PC-9 (cell line): ENCODE measurements at regions not wholly inside any gene's neighbourhood (a gene's known extent, or its start where the extent isn't known, plus 50 kb on each side); places are given as distances from the start of the nearest gene placed in this dataset.

ENCODE experiments used
- BruUV-seq: library from RNA; stranded (reverse); fragments of 400-500 nt; replicated peaks from 2 replicates; lab custom pipeline; 2021; lab: Mats Ljungman, UMichigan
- CTCF ChIA-PET: fragments of 300-600 bp; sonication (Branson Sonifier 250); formaldehyde crosslinking; loops from one replicate; lab custom pipeline; 2022; ENCODE audit warnings: antibody characterized with exemption; lab: Charles Lee
- POLR2A ChIA-PET: fragments of 300-600 bp; sonication (Branson Sonifier 250); formaldehyde crosslinking; loops from one replicate; lab custom pipeline; 2022; ENCODE audit warnings: antibody characterized with exemption; ENCODE audit not compliant: unreplicated experiment; lab: Charles Lee
- DNase-seq, 2 experiments: peaks; one replicate each; pipeline versions ENCODE4 v3.0.0 to v3.0.0-alpha.2; 2015 to 2022; ENCODE audit warnings: mixed read lengths in 1 of 2
- H2AFZ ChIP-seq: fragments of 200-600 bp; sonication (generic); 2 replicates; pipeline ENCODE4 v1.8.1; 2017; ENCODE audit warnings: antibody characterized with exemption
- H3F3A ChIP-seq: fragments of 200-600 bp; sonication (generic); 2 replicates; pipeline ENCODE4 v1.8.1; 2017; ENCODE audit warnings: antibody characterized with exemption, mild to moderate bottlenecking, low read depth; ENCODE audit not compliant: insufficient read depth
- H3K27ac ChIP-seq: fragments of 200-600 bp; sonication (generic); 2 replicates; pipeline ENCODE4 v1.6.1; 2016; ENCODE audit warnings: mixed run types
- H3K27me3 ChIP-seq: fragments of 200-600 bp; sonication (generic); 2 replicates; pipeline ENCODE4 v1.6.1; 2016; ENCODE audit warnings: low read depth, mixed run types; ENCODE audit not compliant: insufficient read depth
- H3K36me3 ChIP-seq: fragments of 200-600 bp; sonication (generic); 2 replicates; pipeline ENCODE4 v1.6.1; 2016; ENCODE audit warnings: low read depth, mixed run types
- H3K4me1 ChIP-seq: fragments of 200-600 bp; sonication (generic); replicated peaks from 2 replicates; pipeline ENCODE4 v1.6.1; 2016; ENCODE audit warnings: mixed run types; ENCODE audit not compliant: insufficient read depth
- H3K4me2 ChIP-seq: fragments of 200-600 bp; sonication (generic); 2 replicates; pipeline ENCODE4 v1.6.1; 2017; ENCODE audit warnings: mixed run types
- H3K4me3 ChIP-seq: fragments of 200-600 bp; sonication (generic); 2 replicates; pipeline ENCODE4 v1.6.1; 2016; ENCODE audit warnings: mixed run types
- H3K79me2 ChIP-seq: fragments of 200-600 bp; sonication (generic); 2 replicates; pipeline ENCODE4 v1.6.1; 2017; ENCODE audit warnings: low read depth, mixed run types
- H3K9me2 ChIP-seq: fragments of 200-600 bp; sonication (generic); 2 replicates; pipeline ENCODE4 v1.8.1; 2017; ENCODE audit warnings: mild to moderate bottlenecking; ENCODE audit not compliant: insufficient read depth
- H3K9me3 ChIP-seq: fragments of 200-600 bp; sonication (generic); 2 replicates; pipeline ENCODE4 v1.8.1; 2016; ENCODE audit warnings: low read depth; ENCODE audit not compliant: insufficient read depth
- H4K20me1 ChIP-seq: fragments of 200-600 bp; sonication (generic); 2 replicates; pipeline ENCODE4 v1.8.1; 2017; ENCODE audit not compliant: insufficient read depth
- CTCF ChIP-seq: fragments of 200-600 bp; sonication (generic); conservative IDR thresholded peaks from 2 replicates; pipeline ENCODE4 v1.6.1; 2017; ENCODE audit warnings: mixed run types, antibody characterized with exemption, mild to moderate bottlenecking, moderate library complexity
- EZH2 ChIP-seq: fragments of 200-600 bp; sonication (generic); IDR thresholded peaks from 2 replicates; pipeline ENCODE4 v1.8.0; 2017; ENCODE audit warnings: antibody characterized with exemption, low read depth
- intact Hi-C: fragments of 100-400 bp; cut with micrococcal nuclease; formaldehyde crosslinking; loops from one replicate; pipeline ENCODE4 v1.10.0; 2022; ENCODE audit not compliant: unreplicated experiment

- Histone ChIP-seq H3K4me1 (no peaks in the 10 kb centered on the region), H3K27ac (no peak overlapping the region), H3K9me2 (no peaks in the 10 kb centered on the region), H3K79me2 (no peaks in the 10 kb centered on the region), H3K4me2 (no peak overlapping the region), H3K4me3 (no peak overlapping the region), H3K27me3 (no peaks in the 10 kb centered on the region), H3K9me3 (no peaks in the 10 kb centered on the region), H3K36me3 (no peaks in the 10 kb centered on the region), H4K20me1 (no peaks in the 10 kb centered on the region), H2AFZ (no peak overlapping the region; the same call in 1 of the 2 replicates), H3F3A (no peaks in the 10 kb centered on the region)
- BruUV-seq = no TSS peak
- CTCF ChIA-PET = no interaction called here
- POLR2A ChIA-PET = no interaction called here
- no peak for TF ChIP-seq EZH2
- no peak for TF ChIP-seq CTCF
- intact Hi-C loops = no loop called here
- peak in 1 of 2 experiments; percentile 19 for DNase-seq
These were observed 102.7 kb upstream of the AHI1 start for GRCh38 chr6:135600086-135600702.

GRCh38 chr6:135600931-135601330 lies 103.4 kb upstream of the AHI1 start:
- Histone ChIP-seq H3K79me2 (no peaks in the 10 kb centered on the region), H3K9me2 (no peaks in the 10 kb centered on the region), H3F3A (no peaks in the 10 kb centered on the region), H3K4me2 (no peak overlapping the region), H3K36me3 (no peaks in the 10 kb centered on the region), H3K27me3 (no peaks in the 10 kb centered on the region), H3K4me3 (no peak overlapping the region), H3K27ac (no peak overlapping the region), H3K4me1 (no peaks in the 10 kb centered on the region), H4K20me1 (no peaks in the 10 kb centered on the region), H3K9me3 (no peaks in the 10 kb centered on the region), H2AFZ (no peak overlapping the region; the same call in 1 of the 2 replicates)
- ChIA-PET POLR2A (no interaction called here), CTCF (no interaction called here)
- BruUV-seq = no TSS peak
- DNase-seq = peak in 1 of 2 experiments; percentile 15
- intact Hi-C loops = no loop called here
- no peak for TF ChIP-seq EZH2
- no peak for TF ChIP-seq CTCF

GRCh38 chr6:135601857-135602256 lies 104.3 kb upstream of the AHI1 start:
- Histone ChIP-seq H2AFZ (no peak overlapping the region), H3K4me3 (no peak overlapping the region), H3K9me2 (no peaks in the 10 kb centered on the region), H3K4me2 (no peak overlapping the region), H3K79me2 (no peaks in the 10 kb centered on the region), H4K20me1 (no peaks in the 10 kb centered on the region), H3F3A (no peaks in the 10 kb centered on the region), H3K27me3 (no peaks in the 10 kb centered on the region), H3K36me3 (no peaks in the 10 kb centered on the region), H3K4me1 (no peaks in the 10 kb centered on the region), H3K9me3 (no peaks in the 10 kb centered on the region), H3K27ac (no peak overlapping the region)
- BruUV-seq = no TSS peak
- ChIA-PET CTCF (no interaction called here), POLR2A (no interaction called here)
- peak in 1 of 2 experiments; percentile 8 for DNase-seq
- TF ChIP-seq EZH2 (no peak), CTCF (no peak)
- intact Hi-C loops = no loop called here
